ENCODE measurements at regions not wholly inside any gene's neighbourhood (a gene's known extent, or its start where the extent isn't known, plus 50 kb on each side); places are given as distances from the start of the nearest gene placed in this dataset.
"Not testable (repeated sequence)": the region's sequence is repeated elsewhere in the genome, so short reads cannot be mapped to it uniquely, and the experiment has no call there.

DNA sequence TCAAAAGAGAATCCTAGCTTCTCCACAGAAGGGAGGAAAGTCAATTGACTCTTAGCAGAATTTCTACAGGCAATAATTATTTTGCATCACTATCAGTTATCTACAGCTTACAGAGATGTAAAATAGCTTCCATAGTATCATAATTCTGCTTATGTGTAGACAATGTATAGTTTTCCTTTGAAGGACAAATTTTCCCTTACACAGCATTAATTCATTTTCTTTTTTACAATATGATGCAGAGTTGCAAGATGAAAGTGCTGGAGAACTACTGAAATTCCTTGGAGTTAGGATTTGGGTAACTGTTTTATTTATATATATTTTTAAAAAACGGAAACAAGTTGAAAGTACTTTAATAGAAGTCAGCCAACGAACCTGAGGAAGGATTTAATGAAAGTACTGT is 111.0 kb upstream of the CPHXL start:
- no peak for DNase-seq (ENCODE audit: low read depth)

DNA sequence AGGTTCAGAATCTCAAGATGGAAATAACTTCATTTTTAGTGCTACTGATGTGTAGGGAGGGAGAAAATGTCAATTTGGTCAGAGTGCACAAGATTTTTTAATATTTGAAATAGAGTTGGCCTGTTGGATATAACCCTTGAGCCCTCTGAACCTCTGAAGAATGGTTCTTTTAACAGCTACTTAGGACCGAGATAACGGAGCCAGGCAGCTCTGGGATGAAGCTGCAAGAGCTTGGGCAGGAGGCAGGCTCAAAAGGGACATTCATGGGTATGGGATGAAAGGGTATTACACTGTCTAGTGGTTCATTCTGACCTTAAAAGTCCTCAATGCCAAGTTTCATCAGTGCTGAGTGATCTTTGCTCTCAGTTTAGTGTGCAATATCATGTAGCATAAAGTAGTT is 111.4 kb upstream of the CPHXL start:
- no peak for DNase-seq (ENCODE audit: low read depth)

DNA sequence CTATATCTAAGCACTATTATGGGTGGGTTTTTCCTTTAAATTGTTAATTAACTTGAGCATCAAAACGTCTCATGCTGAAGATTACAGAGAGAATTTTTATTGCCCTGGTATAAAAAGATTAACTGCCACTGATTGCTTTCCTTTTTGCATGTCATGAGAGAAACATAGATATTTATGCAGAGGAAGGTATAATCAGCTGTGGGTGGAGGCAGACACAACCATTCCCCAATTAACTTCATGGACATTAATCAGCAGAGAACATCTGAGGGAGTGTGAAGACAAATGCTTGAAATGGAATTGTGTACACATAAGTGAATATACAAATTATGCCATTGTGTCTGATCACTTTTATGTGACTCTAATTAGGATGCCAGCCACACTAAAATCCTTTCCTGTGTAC is 115.2 kb upstream of the CPHXL start:
- no peak for DNase-seq (ENCODE audit: low read depth)

DNA sequence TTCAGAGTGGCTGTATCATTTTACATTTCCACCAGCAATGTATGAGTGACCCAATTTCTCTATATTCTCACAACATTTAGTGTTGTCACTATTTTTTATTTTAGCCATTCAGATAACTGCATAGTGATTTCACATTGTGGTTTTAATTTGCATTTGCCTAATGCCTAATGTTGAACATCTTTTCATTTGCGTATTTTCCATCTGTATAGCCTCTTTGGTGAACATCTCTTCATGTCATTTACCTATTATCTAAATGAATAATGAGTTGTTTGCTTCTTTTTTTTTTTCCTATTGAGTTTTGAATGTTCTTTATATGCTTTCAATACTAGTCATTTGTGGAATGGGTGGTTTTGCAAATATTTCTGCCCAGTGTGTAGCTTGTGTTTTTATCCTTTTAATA is 120.9 kb upstream of the CPHXL start:
- no peak for DNase-seq (ENCODE audit: low read depth)

DNA sequence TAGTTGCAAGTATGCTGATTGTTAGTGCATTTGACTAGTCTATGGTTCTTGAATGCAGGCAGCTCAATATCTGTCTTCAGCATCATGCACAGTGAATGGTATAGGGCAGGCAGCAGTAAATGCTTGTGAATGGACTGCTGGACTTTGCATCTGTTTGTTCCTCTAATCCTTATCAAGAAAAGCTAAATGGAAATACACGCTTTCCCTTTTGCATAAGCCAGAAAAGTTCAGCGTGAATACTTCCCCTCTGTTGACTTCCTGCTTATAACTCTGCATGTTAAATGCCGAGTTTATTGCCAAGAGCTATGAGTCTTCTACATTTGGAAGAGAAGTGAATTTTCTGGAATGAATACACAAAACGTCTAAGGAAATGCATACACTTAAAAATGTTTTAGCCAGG is 127.9 kb upstream of the CPHXL start:
- no peak for DNase-seq (ENCODE audit: low read depth)

DNA sequence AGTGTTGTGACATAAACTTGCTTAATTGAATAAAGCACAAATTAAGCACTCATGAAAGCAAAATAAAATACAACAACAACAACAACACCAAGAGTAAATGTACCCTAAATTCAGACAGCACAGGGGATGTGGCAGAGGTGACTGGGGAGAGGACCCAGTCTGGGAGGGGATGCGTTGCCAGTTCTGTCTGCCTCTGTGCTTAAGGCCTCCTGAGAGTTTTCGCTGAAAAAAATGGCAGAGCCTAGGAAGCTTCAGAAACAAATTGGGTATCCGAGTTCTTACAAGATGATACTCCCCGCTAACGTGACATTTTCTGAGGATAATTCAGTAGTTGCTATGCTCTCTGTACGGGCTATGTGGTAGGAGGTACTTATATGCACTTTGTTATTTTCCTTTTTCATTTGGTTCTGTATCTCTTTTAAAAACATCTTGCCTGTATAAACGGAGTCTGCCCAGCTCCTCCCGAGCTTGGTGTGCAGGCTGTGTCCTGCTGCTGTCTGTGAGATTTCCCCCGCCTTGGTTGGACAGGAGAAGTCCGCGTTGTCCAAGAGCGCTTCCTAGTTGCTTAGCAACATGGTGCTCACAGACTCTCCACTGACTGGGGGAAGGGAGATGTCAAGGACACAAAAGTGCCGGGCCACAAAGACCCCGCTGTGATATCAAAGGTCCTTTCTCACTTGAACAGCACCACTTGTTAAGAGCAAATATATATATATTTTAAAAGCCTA is 134.2 kb upstream of the CPHXL start:
- no peak for DNase-seq (ENCODE audit: low read depth)

DNA sequence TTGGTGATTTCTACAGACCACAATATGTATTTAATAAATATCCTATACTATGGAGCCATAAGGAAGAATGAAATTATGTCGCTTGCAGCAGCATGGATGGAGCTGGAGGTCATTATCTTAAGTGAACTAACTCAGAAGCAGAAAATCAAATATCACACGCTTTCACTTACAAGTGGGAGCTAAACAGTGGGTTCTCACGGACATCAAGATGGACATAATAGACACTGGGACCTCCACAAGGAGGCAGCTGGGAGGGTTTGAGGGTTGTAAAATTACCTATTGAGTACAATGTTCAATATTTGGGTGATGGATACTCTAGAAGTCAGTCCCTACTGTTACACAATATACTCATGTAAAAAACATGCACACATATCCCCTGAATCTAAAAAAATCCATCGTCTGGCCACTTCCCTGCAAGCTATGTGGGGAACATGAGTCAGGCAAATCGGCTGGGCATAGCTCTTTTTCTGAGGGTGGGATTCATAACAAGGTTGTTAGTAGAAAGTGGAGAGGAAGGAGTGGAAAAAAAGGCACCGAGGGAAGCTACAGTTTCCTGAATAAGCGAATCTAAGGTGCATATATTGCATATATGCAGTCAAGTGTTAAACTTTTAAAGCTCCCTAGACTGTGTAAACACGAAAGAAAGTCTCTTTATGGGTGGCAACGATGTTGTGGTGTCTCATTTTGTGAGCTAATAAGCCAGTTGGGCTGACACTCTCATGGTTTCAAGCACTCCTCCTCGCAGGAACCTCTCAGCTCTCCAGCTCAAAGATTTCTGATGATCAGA is 135.2 kb upstream of the CPHXL start:
- no peak for DNase-seq (ENCODE audit: low read depth)

DNA sequence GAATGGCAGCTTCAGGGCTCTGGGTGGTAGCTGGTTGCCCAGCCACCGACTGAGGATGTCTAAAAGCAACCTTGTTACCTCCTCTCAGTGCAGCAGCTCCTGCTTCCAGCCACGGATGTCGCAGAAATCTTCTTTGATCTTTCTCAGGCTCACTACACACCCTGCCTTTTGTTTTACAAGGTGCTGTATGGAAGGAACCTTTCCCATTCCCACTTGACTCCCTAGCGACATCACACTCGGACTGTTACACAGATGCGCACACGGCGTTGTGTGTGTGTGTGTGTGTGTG is 135.8 kb upstream of the CPHXL start:
- DNase-seq (ENCODE audit: low read depth) = no peak

DNA sequence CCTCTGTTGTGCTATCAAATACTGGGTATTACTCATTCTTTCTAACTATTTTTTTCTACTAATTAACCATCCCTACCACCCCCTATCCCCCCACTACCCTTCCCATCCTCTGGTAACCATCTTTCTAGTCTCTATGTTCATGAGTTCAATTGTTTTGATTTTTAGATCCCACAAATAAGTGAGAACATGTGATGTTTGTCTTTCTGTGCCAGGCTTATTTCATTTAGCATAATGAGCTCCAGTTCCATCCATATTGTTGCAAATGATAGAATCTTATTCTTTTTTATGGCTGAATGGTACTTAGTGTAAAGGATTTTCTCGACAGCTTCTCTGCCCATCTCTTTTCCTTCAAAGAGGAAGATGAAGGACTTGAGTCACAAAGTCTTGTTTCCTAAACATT is 138.0 kb upstream of the CPHXL start:
- DNase-seq (ENCODE audit: low read depth) = no peak

DNA sequence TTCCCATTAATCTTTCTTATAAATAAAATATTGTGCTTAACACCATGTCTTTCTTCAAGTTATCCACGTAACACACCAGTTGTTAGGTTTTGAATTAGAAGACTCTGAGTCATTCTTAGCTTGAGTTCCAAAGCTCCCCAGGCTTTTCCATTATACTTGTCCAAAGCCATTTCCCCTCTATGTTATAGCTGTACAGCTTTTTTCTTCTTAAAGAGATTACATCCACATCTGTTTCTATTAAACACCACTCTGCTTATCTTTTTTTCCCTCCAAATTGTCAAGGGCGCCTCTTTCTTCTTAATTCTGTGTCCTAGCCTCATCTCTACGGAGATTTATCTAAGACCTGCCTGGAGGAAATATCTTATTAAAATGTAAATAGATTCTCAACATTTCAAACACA is 139.4 kb upstream of the CPHXL start:
- DNase-seq (ENCODE audit: low read depth) = no peak

DNA sequence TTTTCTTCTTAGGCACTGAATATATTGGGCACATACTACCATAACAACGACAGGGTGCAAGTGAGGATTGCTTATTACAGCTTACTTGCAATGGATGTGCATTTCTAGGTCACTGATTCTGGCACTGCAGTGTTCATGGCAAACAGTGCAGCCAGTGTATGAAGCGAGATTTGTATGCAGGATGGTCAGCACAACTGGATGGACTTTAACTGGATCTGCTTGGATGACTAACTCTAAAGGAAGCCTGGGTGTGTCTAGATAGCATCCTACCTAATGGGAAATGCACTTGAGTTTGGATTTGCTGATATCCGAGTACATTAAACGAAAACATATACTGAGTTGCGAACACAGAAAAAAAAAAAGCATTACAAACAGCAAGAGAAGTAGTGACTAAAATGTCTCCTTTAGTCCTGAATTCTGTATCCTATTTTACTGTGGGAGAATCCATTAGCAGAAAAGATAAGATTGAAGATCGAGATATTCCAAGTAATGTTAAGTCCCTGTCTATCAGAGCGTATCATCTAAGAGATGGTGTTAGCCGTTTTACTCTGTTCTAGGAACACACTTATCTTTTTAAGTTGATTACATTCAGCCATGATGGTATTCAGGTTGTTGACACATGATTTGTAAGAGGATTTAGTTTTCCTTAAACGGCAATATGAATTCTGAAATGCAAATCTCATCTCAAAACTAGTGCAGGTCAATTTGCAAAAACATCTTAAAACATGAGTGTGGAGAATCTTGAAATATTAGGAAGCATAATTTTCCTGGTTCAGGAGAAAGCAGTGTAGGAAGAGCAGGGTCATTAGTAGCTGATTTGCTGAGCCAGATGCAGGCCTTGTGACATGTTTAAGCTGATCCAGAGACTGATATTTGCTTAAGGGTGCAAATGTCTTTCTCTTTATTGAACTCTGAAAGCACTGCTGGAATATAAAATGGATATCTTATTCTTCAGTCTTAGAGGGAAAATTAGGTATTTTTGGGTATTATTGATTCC is 142.6 kb upstream of the CPHXL start:
- DNase-seq (ENCODE audit: low read depth) = no peak

DNA sequence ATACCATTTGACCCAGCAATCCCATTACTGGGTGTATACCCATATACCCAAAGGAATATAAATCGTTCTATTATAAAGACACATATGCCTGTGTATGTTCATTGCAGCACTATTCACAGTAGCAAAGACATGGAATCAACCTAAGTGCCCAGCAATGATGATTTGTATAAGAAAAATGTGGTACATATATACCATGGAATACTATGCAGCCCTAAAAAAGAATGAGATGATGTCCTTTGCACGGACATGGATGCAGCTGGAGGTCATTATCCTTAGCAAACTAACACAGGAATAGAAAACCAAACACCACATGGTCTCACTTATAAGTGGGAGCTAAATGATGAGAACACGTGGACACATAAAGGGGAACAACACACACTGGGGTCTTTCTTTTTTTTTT is 155.0 kb upstream of the CPHXL start:
- DNase-seq (ENCODE audit: low read depth) = not testable (repeated sequence)

DNA sequence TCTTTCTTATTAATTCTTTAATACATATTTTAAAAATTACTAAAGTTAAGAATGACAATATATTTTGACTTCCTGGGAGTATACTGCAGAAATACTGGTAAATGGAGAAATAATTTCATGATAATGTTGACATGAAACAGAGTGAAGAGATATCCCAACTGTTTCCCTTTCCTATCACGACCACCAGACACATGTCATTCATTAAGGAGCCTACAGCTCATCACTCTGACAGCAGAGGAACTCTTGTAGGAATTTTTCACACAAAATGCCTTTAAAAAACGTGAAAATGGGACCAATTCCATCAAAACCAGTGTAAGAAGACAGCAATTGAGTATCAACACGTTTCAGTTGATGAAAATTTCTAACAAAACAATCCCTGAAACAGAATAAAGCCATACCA is 172.9 kb upstream of the CPHXL start:
- no peak for DNase-seq (ENCODE audit: low read depth)

DNA sequence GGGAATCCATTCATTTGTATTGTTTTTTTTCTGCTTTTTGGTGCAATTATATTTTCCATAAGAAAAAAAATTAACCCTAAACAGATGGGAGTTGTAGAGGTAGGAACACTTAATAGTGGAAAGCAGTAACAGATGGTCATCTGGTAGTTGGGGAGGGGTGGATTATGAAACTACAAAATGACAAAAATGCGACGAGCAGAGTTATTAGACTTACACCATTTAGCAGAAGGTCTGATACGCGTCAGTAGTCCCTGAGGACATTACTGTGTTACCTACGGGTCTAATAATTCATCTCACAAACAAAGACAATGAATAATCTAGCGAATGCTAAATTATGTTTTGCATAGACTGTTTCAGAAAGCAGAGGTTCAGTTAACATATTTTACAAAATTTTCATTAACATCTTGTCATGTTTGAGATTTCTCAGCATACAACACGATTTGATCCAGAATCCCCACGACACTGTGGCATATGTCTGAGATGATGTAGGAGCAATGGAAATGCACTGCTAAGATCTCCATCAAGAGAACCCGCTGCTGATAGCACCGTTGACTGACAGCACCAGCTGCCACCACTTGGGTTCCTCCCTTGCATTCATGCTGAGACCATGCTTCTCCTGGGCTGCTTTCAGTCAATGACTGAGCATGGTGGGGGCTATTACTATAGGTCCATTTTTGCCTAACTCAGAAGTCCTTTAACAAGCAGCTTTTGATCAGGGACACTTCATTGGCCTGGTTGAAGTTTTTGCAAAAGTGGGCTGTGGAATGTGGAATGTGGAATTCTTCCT is 182.2 kb upstream of the CPHXL start:
- DNase-seq (ENCODE audit: low read depth) = no peak

DNA sequence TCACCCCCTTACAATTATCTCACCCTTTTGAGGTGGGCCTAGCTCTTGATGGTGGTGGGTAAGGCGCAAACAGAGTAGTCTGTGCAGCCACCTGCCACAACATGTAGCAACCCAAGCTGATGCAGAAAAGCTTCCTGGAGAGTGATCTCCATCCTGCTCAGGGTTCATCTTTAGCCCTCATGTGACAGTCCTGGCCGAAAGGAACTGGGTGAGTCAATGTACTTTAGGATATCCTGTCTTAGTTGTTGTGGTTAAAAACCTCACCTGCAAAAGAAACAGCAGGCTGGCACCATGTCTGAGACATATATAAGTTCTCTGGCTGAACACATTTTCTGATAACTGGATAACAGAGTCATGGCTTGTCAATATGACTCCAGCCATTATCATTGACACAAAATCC is 183.5 kb upstream of the CPHXL start:
- no peak for DNase-seq (ENCODE audit: low read depth)

DNA sequence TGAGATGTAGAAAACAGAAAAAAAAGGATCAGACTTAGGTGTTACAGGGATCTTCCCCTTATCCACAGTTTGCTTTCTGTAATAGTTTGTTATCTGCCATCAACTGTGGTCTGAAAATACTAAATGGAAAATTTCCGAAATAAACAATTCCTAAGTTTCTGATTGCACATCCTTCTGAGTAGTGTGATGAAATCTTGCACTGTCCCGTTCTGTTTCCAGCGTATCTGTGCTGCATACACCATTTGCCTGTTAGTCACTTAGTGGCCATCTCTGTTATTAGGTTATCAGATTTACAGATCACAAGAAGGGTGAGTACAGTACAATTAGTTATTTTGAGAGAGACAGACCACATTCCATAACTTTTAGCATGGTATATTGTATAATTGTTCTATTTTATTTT is 185.6 kb upstream of the CPHXL start:
- DNase-seq (ENCODE audit: low read depth) = no peak

DNA sequence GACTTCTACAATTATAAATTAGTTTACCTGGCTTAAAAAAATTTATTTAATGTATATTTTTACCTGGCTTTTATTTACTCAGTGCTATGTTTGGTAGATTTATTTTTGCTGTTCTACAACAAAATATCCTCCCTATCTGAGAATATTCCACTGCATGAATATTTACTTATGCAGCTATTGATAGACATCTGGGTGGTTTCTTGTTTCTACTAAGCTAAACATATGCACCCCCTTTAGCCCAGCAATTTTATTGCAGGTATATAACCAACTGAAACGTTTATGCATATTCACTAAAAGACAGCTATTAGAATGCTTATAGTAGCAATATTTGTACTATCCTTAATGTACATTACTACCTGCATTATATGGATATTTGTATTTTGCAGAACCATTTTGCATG is 187.7 kb upstream of the CPHXL start:
- no peak for DNase-seq (ENCODE audit: low read depth)

DNA sequence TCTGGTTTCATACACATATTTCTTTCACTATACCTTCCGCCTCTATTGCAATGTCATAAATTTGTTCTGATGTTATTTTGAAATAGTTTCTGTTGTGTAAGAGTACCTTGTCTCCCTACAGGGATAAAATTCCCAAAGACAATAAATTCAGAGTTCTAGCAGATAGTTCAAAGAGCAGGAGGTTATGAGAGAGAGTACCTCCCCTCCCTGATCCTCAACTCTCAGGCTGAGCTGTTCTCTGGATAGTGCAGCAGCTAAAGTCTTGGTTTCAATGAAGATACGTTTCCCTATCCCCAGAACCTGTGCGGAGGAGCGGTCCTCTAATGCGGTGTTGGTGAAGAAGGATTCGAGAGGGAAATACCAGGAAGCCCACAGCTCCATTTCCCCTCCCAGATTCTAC is 190.2 kb upstream of the CPHXL start:
- DNase-seq (ENCODE audit: low read depth) = no peak

DNA sequence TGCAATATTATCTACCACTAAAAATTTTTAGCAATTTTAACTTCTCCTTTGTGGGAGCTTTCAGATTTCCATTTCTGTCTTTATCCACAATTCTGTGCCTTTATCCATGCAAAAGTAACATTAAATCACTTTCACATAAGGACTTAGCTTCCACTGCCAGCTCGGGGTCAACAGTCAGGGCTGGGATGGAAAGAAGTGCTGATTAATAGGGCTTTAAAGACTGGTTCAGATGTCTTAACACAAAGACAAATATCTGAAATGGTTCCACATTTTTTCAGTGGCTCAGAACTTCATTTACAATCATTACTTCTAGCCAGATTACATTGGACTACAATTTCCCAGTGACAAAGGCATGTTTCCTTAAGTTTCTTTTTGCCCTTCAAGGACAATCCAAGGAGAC is 191.8 kb upstream of the CPHXL start:
- no peak for DNase-seq (ENCODE audit: low read depth)

DNA sequence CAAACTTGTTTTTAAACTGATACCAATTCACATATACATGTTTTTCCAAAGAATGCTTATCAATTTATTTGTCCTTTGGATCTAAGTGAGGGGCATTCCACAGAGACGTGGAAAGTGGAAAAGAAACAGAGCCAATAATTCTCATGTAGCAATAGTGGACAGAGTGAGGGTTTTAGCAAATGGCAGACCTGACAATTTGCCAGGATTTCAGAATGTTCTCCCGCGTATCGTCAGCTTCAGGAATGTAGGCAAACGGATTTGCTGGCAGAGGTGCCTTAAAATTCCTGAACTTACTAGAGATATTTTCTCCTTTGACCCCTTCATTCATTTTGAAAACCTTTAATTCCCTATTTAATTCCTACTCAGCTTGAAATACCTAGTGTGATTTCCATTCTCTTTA is 193.4 kb upstream of the CPHXL start:
- no peak for DNase-seq (ENCODE audit: low read depth)

DNA sequence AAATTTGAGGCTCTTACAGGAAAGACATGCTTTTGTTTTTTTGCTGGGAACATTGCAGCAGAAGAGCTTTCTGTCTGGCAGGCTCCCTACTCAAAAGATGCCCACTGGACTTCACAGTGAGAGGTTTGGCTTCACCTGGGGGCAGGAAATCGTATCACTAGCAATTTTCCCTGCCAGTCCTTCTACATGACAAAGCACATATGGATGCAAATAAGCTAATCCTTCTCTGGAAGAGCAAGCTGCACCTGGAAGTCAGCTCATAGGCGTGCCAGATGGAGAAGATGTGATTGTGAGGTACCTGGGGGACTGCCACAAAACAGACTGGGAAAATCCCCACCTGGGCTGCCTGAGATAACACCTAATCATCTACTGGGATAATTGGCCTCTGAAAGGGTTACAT is 195.0 kb upstream of the CPHXL start:
- no peak for DNase-seq (ENCODE audit: low read depth)

DNA sequence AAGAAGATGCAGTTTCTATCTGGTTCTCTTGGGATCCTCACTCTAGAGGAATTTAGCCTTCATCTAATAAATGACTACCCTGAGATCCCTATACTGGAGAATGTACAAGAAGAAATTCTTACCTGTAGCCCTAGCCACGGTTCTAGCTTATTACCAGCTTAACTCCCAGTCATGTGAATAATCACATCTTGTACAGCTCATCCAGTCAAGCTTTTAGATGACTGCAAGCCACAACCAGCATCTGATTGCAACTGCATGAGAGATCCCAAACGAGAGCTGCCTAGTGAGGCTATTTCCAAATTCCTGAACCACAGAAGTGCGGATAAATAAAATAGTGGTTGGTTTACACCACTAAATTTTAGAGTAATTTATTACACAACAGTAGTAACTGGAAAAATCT is 196.0 kb upstream of the CPHXL start:
- no peak for DNase-seq (ENCODE audit: low read depth)
